GM20000 (cell line): ENCODE measurements at regions not wholly inside any gene's neighbourhood (a gene's known extent, or its start where the extent isn't known, plus 50 kb on each side); places are given as distances from the start of the nearest gene placed in this dataset.
"Not testable (repeated sequence)": the region's sequence is repeated elsewhere in the genome, so short reads cannot be mapped to it uniquely, and the experiment has no call there.

Experiments used
- DNase-seq: peaks from one replicate; pipeline ENCODE4 v3.0.0; 2012; ENCODE audit warnings: low spot score
- TF ChIP-seq, protein P1 (sequence below): IDR thresholded peaks from 2 replicates; pipeline ENCODE4 v1.5.1; 2012; ENCODE audit warnings: mild to moderate bottlenecking, control low read depth; ENCODE audit errors: extremely low read depth, missing control alignments

GRCh38 chr12:90679674-90680073 is 275.3 kb downstream of the CCER1 start:
- DNase-seq: no peak
- TF ChIP-seq, protein P1, sequence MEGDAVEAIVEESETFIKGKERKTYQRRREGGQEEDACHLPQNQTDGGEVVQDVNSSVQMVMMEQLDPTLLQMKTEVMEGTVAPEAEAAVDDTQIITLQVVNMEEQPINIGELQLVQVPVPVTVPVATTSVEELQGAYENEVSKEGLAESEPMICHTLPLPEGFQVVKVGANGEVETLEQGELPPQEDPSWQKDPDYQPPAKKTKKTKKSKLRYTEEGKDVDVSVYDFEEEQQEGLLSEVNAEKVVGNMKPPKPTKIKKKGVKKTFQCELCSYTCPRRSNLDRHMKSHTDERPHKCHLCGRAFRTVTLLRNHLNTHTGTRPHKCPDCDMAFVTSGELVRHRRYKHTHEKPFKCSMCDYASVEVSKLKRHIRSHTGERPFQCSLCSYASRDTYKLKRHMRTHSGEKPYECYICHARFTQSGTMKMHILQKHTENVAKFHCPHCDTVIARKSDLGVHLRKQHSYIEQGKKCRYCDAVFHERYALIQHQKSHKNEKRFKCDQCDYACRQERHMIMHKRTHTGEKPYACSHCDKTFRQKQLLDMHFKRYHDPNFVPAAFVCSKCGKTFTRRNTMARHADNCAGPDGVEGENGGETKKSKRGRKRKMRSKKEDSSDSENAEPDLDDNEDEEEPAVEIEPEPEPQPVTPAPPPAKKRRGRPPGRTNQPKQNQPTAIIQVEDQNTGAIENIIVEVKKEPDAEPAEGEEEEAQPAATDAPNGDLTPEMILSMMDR: no peak

DNA sequence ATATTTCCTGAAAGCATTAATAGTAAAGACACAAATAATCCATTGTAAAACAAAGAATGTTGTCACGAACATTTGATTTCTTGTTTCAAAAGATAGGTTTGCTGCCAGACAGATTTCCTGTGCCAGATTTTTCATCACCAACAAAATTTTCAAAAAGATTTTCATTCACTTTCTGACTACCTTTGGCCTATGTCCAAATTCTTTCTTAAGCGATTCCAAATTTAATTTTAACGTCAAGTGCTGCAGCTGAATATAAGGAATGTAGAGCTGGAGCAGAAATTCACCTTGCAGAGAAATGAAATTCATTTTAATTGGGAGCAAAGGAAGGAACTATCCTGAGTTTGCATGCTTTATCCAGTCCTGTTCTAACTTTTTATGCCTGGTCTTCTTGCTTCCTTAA is 277.4 kb downstream of the CCER1 start:
- DNase-seq: no peak
- TF ChIP-seq, protein P1: no peak

- DNase-seq: no peak
- TF ChIP-seq, protein P1: no peak
These were observed 277.9 kb downstream of the CCER1 start for GRCh38 chr12:90677055-90677454.

- TF ChIP-seq, protein P1: no peak
- no peak for DNase-seq
These were observed 279.9 kb downstream of the CCER1 start for GRCh38 chr12:90675106-90675505.

- TF ChIP-seq, protein P1: no peak
- DNase-seq: no peak
These were observed 282.9 kb downstream of the CCER1 start for GRCh38 chr12:90672081-90672480.

- DNase-seq: not testable (repeated sequence)
These were observed 291.0 kb downstream of the CCER1 start for GRCh38 chr12:90663949-90664348.

DNA sequence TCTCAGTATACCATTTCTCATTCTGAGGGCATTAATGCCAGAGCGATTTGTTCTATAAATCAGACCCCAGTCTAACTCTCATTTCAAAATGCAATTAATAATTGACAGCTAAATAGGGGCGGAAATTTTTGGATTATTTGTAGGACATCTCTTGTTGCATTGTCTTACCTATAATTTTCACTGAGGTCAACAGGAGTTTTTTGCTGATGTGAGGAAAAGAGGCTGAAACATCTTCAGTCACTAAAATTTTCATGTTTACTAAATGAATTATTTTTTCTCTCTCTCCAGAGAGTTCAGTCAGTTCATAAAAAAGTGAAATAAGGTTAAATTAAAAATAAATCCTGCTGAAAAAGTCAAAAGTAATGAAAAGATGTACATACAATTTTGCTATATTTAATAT is 295.9 kb downstream of the CCER1 start:
- TF ChIP-seq, protein P1: no peak
- no peak for DNase-seq

GRCh38 chr12:90653040-90653439 is 301.9 kb downstream of the CCER1 start:
- TF ChIP-seq, protein P1: no peak
- no peak for DNase-seq
